HEK293 (cell line): ENCODE measurements at regions not wholly inside any gene's neighbourhood (a gene's known extent, or its start where the extent isn't known, plus 50 kb on each side); places are given as distances from the start of the nearest gene placed in this dataset.

ENCODE experiments used
- CTCF ChIA-PET: fragments of 350-600 bp; formaldehyde crosslinking; extraction: SDS; loops from one replicate; lab custom pipeline; 2021; ENCODE audit warnings: antibody characterized with exemption; lab: Yijun Ruan, JAX
- POLR2A ChIA-PET: fragments of 300-600 bp; formaldehyde crosslinking; extraction: SDS; loops from one replicate; lab custom pipeline; 2020; ENCODE audit warnings: antibody characterized with exemption, inconsistent platforms; lab: Yijun Ruan, JAX
- H3K27ac ChIP-seq: fragments of 200-500 bp; sonication (Bioruptor generic); 2 replicates; pipeline ENCODE4 v1.5.1; 2014; ENCODE audit warnings: low read depth, low read length, control low read depth, inconsistent platforms; ENCODE audit errors: extremely low read depth
- H3K36me3 ChIP-seq, 2 experiments: fragments of 200-500 bp in 1 of 2; sonication (Bioruptor generic) in 1 of 2; 1 replicate in 1 of 2; 2 replicates in 1 of 2; pipeline ENCODE4 v1.5.1; 2014 to 2017; ENCODE audit warnings: inconsistent platforms in 2 of 2, low read length in 2 of 2; ENCODE audit not compliant: control insufficient read depth in 2 of 2, insufficient read depth in 1 of 2
- H3K4me1 ChIP-seq: fragments of 200-500 bp; sonication (Bioruptor generic); 2 replicates; pipeline ENCODE4 v1.5.1; 2014; ENCODE audit warnings: mild to moderate bottlenecking, low read length, inconsistent platforms; ENCODE audit not compliant: control insufficient read depth, insufficient read depth
- H3K4me3 ChIP-seq: 2 replicates; pipeline ENCODE4 v1.5.1; 2011; ENCODE audit warnings: low read depth, mild to moderate bottlenecking, control low read depth, low read length, moderate library complexity
- H3K9me3 ChIP-seq: fragments of 200-500 bp; sonication (Bioruptor generic); 2 replicates; pipeline ENCODE4 v1.5.1; 2014; ENCODE audit warnings: low read depth, low read length, inconsistent platforms; ENCODE audit not compliant: control insufficient read depth, insufficient read depth
- GLI2 ChIP-seq: fragments of 450-650 bp; formaldehyde crosslinking; IDR thresholded peaks from 2 replicates; pipeline ENCODE4; 2017; ENCODE audit warnings: missing biosample characterization, missing genetic modification characterization, low read depth, borderline replicate concordance
- GLIS2 ChIP-seq: fragments of 450-650 bp; formaldehyde crosslinking; IDR thresholded peaks from 2 replicates; pipeline ENCODE4 v1.5.1; 2016; ENCODE audit warnings: missing biosample characterization, missing genetic modification characterization
- KLF8 ChIP-seq: fragments of 450-650 bp; formaldehyde crosslinking; IDR thresholded peaks from 2 replicates; pipeline ENCODE4 v1.5.1; 2016; ENCODE audit warnings: missing biosample characterization, missing genetic modification characterization
- PRDM2 ChIP-seq: fragments of 450-650 bp; formaldehyde crosslinking; IDR thresholded peaks from 2 replicates; pipeline ENCODE4 v1.5.1; 2016; ENCODE audit warnings: missing biosample characterization, missing genetic modification characterization, borderline replicate concordance
- TRIM28 ChIP-seq: IDR thresholded peaks from 2 replicates; pipeline ENCODE4 v1.6.1; 2011; ENCODE audit warnings: low read length, control low read depth, borderline replicate concordance
- YY2 ChIP-seq: fragments of 450-650 bp; formaldehyde crosslinking; IDR thresholded peaks from 2 replicates; pipeline ENCODE4 v1.5.1; 2016; ENCODE audit warnings: missing biosample characterization, missing genetic modification characterization
- ZBTB20 ChIP-seq: fragments of 450-650 bp; formaldehyde crosslinking; IDR thresholded peaks from 2 replicates; pipeline ENCODE4 v1.5.1; 2016; ENCODE audit warnings: missing biosample characterization, missing genetic modification characterization
- ZBTB21 ChIP-seq: fragments of 450-650 bp; formaldehyde crosslinking; IDR thresholded peaks from 2 replicates; pipeline ENCODE4 v1.5.1; 2017; ENCODE audit warnings: missing biosample characterization, missing genetic modification characterization
- ZFP37 ChIP-seq: fragments of 450-650 bp; formaldehyde crosslinking; IDR thresholded peaks from 2 replicates; pipeline ENCODE4 v1.5.1; 2016; ENCODE audit warnings: missing biosample characterization, missing genetic modification characterization
- ZNF133 ChIP-seq: fragments of 450-650 bp; formaldehyde crosslinking; IDR thresholded peaks from 2 replicates; pipeline ENCODE4 v1.5.1; 2016; ENCODE audit warnings: missing biosample characterization, missing genetic modification characterization
- ZNF18 ChIP-seq: fragments of 450-650 bp; formaldehyde crosslinking; IDR thresholded peaks from 2 replicates; pipeline ENCODE4 v1.5.1; 2016; ENCODE audit warnings: missing biosample characterization, missing genetic modification characterization
- ZNF280C ChIP-seq: fragments of 450-650 bp; formaldehyde crosslinking; IDR thresholded peaks from 2 replicates; pipeline ENCODE4 v1.5.1; 2016; ENCODE audit warnings: missing biosample characterization, missing genetic modification characterization
- ZNF324 ChIP-seq: fragments of 450-650 bp; formaldehyde crosslinking; IDR thresholded peaks from 2 replicates; pipeline ENCODE4 v1.5.1; 2016; ENCODE audit warnings: missing biosample characterization, missing genetic modification characterization
- ZNF404 ChIP-seq: fragments of 450-650 bp; formaldehyde crosslinking; IDR thresholded peaks from 2 replicates; pipeline ENCODE4 v1.5.1; 2017; ENCODE audit warnings: missing biosample characterization, missing genetic modification characterization
- ZNF48 ChIP-seq: fragments of 450-650 bp; formaldehyde crosslinking; IDR thresholded peaks from 2 replicates; pipeline ENCODE4 v1.5.1; 2016; ENCODE audit warnings: missing biosample characterization, missing genetic modification characterization
- ZNF549 ChIP-seq: fragments of 450-650 bp; IDR thresholded peaks from 2 replicates; pipeline ENCODE4 v1.5.1; 2018; ENCODE audit warnings: missing biosample characterization, missing genetic modification characterization, mild to moderate bottlenecking, inconsistent platforms, moderate library complexity
- ZNF677 ChIP-seq: fragments of 450-650 bp; IDR thresholded peaks from 2 replicates; pipeline ENCODE4 v1.5.0; 2018; ENCODE audit warnings: missing biosample characterization, mild to moderate bottlenecking, missing genetic modification characterization, moderate library complexity
- ZNF830 ChIP-seq: fragments of 450-650 bp; IDR thresholded peaks from 2 replicates; pipeline ENCODE4 v1.5.0; 2018; ENCODE audit warnings: missing biosample characterization, missing genetic modification characterization, low read depth, mild to moderate bottlenecking, moderate library complexity
- ZNF837 ChIP-seq: fragments of 450-650 bp; formaldehyde crosslinking; IDR thresholded peaks from 2 replicates; pipeline ENCODE4 v1.5.1; 2016; ENCODE audit warnings: missing biosample characterization, missing genetic modification characterization
- ZNF843 ChIP-seq: fragments of 450-650 bp; formaldehyde crosslinking; IDR thresholded peaks from 2 replicates; pipeline ENCODE4 v1.5.1; 2016; ENCODE audit warnings: missing biosample characterization, missing genetic modification characterization
- ZSCAN16 ChIP-seq: fragments of 450-650 bp; formaldehyde crosslinking; IDR thresholded peaks from 2 replicates; pipeline ENCODE4 v1.5.1; 2016; ENCODE audit warnings: missing biosample characterization, missing genetic modification characterization
- TF ChIP-seq, protein P1 (sequence below): fragments of 450-650 bp; formaldehyde crosslinking; IDR thresholded peaks from 2 replicates; pipeline ENCODE4 v1.5.1; 2016; ENCODE audit warnings: missing biosample characterization, missing genetic modification characterization, borderline replicate concordance

DNA sequence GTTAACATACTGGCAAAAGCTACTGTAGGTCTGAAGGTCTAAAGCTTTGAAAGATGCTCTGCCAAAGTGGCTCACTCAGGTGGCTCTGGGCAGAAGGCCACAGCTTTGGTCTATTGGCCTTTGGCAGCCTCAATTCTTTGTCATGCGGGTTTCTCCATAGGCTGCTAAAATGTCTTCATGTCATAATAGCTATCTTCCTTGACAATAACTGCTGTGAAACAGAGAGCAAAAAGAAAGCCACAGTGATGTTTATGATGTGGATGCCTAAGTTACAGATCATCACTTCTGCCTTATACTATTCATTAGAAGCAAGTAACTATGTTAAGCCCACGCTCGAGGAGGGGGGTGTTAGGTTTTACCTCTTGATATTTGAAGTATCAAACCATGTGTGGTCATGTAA is 906.1 kb upstream of the CDH9 start:
- no peaks in the 10 kb centered on the region for H3K4me1 ChIP-seq
- H3K36me3 ChIP-seq: no peaks in the 10 kb centered on the region
- TF ChIP-seq ZNF324 (no peak), ZNF404 (no peak), ZNF830 (no peak), ZFP37 (no peak), ZNF48 (tag by site-specific recombination) (no peak), ZNF677 (tag by site-specific recombination) (no peak), GLI2 (no peak), ZNF837 (no peak), KLF8 (no peak), ZNF549 (no peak)
- CTCF ChIA-PET: no interaction called here
- H3K27ac ChIP-seq: no peak overlapping the region
- H3K4me3 ChIP-seq: no peak overlapping the region
- POLR2A ChIA-PET: no interaction called here
- no peaks in the 10 kb centered on the region for H3K9me3 ChIP-seq

GRCh38 chr5:27938989-27939388 is 900.6 kb upstream of the CDH9 start:
- Histone ChIP-seq H3K4me3 (no peak overlapping the region), H3K9me3 (no peaks in the 10 kb centered on the region), H3K4me1 (no peaks in the 10 kb centered on the region), H3K36me3 (no peaks in the 10 kb centered on the region), H3K27ac (no peak overlapping the region)
- ChIA-PET CTCF (no interaction called here), POLR2A (no interaction called here)
- TF ChIP-seq, protein P1, sequence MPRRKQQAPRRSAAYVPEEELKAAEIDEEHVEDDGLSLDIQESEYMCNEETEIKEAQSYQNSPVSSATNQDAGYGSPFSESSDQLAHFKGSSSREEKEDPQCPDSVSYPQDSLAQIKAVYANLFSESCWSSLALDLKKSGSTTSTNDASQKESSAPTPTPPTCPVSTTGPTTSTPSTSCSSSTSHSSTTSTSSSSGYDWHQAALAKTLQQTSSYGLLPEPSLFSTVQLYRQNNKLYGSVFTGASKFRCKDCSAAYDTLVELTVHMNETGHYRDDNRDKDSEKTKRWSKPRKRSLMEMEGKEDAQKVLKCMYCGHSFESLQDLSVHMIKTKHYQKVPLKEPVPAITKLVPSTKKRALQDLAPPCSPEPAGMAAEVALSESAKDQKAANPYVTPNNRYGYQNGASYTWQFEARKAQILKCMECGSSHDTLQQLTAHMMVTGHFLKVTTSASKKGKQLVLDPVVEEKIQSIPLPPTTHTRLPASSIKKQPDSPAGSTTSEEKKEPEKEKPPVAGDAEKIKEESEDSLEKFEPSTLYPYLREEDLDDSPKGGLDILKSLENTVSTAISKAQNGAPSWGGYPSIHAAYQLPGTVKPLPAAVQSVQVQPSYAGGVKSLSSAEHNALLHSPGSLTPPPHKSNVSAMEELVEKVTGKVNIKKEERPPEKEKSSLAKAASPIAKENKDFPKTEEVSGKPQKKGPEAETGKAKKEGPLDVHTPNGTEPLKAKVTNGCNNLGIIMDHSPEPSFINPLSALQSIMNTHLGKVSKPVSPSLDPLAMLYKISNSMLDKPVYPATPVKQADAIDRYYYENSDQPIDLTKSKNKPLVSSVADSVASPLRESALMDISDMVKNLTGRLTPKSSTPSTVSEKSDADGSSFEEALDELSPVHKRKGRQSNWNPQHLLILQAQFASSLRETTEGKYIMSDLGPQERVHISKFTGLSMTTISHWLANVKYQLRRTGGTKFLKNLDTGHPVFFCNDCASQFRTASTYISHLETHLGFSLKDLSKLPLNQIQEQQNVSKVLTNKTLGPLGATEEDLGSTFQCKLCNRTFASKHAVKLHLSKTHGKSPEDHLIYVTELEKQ (tag by site-specific recombination): no peak
- TF ChIP-seq ZNF843 (tag by site-specific recombination) (no peak), ZBTB20 (no peak), YY2 (tag by site-specific recombination) (no peak), GLIS2 (tag by site-specific recombination) (no peak), ZFP37 (no peak), ZNF18 (tag by site-specific recombination) (no peak), ZNF133 (tag by site-specific recombination) (no peak)

GRCh38 chr5:27928060-27928459 is 889.7 kb upstream of the CDH9 start:
- ChIA-PET CTCF (no interaction called here), POLR2A (no interaction called here)
- Histone ChIP-seq H3K4me3 (no peak overlapping the region), H3K4me1 (no peaks in the 10 kb centered on the region), H3K36me3 (no peaks in the 10 kb centered on the region), H3K9me3 (no peaks in the 10 kb centered on the region), H3K27ac (no peak overlapping the region)
- TF ChIP-seq ZNF280C (tag by site-specific recombination) (no peak), TRIM28 (no peak), PRDM2 (tag by site-specific recombination) (no peak), ZSCAN16 (no peak), ZNF830 (no peak), ZBTB21 (tag by site-specific recombination) (no peak)
